CD4-positive, alpha-beta T cell treated with Interleukin-6 for 4 hours (primary cell): ENCODE measurements at regions not wholly inside any gene's neighbourhood (a gene's known extent, or its start where the extent isn't known, plus 50 kb on each side); places are given as distances from the start of the nearest gene placed in this dataset.

Experiments used
- DNase-seq: peaks from one replicate; pipeline ENCODE4 v3.0.0-alpha.2; 2020; ENCODE audit warnings: mixed read lengths

DNA sequence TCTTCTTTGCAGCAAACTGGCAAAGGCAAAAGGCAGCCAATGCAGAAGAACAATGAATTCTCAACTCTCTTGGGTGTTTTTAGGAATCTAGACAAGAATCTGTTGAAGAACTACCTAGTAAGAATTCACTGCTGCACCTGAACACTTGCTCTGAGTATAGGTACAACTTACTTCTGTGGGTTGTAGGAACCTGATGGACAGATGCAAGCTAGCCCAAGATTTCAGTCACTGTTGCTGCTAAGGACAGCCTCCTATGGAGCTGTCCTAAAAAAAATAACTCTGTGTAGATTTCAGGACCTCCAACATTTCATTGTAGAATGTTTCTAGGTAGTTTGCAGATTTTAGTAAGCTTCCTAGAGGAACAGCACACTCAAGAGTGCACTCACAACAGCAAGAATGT is 363.5 kb downstream of the CBLN2 start:
- no peak for DNase-seq

DNA sequence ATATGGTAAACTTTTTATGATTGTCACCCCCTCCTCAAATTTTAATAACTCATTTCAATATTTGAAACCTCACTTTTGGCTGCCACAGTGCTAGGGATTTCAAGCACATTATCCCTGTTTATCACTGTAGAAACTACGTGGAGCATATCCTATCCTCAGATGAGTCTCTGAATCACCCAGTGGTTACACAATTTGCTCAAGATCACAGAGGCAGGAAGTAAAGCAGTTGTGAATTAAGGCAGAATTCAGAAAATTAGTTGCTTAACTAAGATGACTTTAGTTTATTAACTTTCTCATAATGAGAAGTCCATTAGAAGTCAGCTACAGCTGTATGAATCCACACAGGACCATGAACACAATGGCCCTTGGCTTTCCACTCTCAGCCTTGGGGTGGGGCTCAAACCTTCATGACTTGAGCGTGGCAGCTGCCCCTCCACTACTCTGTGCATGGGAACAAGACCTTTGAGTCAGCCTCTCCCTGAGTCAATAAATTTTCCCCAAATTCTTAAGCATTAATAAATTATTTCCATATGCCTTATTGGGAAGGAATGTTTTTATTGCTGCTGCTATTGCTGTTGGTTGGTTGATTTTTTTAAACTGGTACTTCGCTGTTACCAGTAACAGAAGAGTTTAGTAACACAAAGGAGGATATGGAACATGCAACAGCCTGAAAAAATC is 369.0 kb downstream of the CBLN2 start:
- DNase-seq, result no peak

DNA sequence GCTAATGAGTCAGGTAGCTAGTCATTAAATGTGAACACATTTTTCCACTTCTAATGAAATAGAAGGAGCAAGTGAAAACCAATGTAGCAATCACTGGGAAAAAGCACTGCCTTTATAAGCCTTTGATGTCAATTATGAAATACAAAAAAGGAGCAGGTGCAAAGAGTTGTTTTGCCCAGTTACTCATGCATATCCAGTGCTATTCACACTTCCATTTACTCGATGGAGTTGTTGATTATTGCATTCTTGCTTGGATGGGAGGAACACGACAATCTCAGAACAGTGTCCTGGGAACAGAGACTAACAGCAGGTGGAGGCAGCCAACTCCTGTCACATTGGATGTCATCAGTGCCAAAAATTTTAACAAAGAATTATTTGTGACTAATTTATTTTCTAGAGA is 372.5 kb downstream of the CBLN2 start:
- no peak for DNase-seq

DNA sequence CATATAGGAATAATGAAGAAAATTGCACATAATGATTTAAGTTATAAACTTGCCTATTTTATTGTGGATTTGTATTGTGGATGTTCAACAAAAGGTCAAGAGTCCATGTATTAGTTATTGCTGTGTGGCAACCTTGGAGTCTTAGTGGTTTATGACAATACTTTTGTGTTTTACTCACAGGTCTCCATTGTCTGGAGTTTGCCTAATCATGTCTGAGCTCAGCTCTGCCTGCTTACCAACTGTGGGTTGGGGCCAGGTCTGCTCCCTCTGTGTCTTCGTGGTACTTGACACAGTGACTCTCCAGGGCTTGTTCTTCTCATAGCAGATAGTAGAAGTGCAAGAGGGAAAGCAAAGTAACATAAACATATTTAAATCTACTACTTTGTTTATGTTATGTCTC is 382.5 kb downstream of the CBLN2 start:
- no peak for DNase-seq

DNA sequence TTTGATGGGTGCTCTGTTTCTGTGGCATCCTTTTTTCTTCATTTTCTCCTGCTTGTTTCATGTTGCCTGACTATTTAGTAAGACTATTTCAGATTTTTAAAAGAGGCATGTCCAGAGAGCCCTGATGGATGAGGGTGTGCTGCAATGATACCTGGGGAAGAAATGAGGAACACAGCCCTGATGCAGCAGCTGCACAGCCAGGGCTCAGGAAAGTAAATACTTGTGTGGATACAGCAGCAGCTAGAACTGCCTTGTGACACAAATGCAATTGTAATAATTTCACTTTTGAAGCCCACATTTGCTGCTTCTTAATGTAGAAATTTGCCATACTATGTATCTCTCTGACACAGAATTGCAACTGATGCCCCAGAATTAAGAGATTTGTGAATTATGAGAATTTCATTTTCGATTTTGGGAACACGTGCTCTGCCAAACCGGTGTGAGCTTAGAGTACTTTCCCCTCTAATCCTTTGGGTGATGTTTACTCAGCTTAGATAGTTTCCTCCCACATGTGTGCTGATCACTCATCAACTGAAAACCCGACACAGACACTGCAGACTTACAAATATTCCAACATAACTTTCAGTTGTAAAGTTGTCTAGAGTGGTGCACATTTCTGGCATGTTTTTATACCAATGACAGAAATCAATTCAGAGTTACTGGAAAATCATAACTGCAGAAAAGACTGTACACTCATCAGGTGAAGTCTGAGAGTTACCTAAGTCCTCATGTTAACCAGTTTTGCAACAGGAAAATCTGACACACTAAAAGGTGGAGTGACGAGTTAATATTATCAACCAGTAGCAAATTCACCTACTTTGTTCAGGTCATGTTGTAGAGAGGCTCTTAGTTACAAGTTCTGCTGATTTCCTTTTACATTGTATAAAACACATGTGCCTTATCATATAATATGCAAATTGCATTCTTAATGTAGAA is 383.4 kb downstream of the CBLN2 start:
- no peak for DNase-seq

DNA sequence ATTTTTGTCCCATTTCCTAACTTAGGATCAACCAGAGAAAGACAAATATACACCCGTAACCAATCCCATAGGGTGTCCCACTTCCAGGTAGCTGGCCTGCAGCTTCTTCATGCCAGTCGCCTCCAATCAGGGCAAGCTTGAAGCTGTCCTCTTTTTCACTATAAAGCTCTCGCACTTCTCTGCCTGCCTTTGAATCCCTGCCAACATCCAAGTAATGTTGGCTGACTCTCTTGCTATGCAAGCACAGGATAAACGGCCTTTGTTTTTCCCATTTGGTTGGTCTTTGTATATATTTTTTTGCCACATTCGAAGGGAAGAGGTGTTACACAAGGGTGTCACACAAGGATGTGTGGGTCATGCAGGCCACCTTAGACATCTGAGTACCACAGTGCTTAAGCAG is 388.8 kb downstream of the CBLN2 start:
- DNase-seq, result no peak

DNA sequence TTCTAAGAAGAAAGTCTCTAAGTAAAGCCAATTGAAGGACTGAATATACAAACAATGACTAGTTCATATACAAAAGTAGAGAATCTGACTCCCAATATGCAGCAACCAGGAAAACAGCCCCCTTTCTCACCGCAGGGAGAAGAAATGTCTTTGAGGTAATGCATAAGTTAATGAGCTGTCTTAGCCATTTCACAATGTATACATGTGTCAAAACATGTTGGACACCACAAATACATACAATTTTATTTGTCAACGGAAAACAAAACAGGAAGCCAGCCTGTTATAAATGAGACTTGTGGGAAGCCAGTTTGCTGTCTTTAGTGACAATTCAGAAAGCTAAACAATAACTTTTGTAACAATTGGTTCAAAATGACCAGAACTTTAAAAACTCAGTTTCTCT is 389.2 kb downstream of the CBLN2 start:
- DNase-seq, result no peak

DNA sequence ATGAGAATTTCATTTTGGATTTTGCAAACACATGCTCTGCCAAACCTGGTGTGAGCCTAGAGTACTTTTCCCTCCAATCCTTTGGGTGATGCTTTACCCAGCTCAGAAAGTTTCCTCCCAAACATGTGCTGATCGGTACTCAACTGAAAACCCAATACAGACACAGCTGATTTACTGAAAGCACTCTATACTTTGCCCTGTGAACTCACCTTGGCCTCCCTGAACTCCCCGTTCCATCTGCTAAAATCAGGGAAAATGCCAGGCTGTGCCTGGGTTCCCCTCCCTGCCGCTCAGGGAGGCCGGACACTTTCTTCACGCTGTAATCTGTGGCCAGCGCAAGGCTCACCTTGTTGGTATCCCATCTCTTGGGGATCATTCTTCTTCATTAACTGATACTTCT is 391.2 kb downstream of the CBLN2 start:
- DNase-seq, result no peak

DNA sequence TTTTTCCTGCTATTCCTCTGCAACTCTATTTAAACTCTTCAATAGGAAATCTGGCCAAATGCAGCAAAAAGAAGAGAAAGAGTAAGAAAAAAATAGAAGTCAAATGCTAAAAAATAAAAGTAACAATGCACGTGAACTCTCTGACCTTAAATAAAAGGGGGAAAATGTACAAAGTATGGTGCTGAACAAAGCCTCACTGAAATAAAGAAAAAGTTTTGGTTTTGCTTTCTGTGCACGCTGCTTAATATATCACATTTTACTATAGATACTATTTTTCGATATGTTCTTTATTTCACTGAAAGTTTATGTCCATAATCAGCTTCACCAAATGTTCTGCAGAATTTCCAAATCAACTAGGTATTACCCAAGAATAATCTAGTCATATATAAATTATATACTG is 396.3 kb downstream of the CBLN2 start:
- no peak for DNase-seq

DNA sequence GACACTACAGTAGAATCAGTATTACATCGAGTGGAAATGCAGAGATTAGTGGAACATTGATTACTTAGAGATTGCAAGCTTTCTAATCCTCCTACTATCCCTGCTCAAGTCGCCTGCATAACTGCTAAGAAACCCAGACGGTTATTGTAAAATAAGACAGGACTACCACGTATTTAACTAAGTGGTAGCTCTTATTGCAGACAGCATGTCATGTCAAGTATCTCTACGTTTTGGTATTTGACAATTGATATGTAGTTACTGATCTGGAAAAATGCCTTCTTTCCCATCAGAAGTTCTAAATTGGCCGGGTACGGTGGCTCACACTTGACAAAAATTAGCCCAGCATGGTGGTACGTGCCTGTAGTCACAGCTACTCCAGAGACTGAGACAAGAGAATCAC is 404.1 kb downstream of the CBLN2 start:
- DNase-seq, result no peak

DNA sequence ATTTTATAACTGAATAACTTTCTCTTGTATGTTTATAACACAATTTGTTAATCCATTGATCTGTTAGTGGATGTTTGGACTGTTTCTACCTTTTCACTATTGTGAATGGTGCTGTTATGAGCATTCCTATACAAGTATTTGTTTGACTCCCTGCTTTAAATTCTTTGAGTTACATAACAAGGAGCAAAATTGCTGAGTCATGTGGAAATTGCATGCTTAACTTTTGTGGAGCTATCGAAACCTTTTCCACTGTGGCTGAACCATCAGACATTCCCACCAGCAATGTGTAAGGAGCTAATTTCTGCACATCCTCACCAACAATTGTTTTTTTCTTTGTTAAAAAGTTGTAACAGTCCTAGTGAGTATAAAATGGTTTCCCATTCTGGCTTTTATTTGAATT is 415.5 kb downstream of the CBLN2 start:
- DNase-seq, result no peak

DNA sequence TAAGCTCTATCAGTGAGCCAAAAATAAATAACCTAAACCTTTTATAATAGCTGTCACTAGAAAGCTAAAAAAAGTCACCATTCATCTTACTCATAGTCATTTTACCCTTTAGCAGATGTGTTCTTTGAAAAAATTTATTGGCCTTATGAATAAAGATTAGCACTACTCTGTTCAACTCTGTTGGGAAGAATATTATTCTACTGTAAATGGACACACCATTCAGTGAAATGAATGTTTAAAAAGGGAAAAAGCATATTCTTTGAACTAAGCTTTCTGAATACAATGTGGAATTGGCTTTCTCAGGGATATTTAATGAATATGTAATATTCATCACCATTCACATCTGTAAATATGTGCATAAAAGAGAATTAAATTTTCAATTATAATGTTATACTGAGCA is 422.0 kb downstream of the CBLN2 start:
- no peak for DNase-seq

DNA sequence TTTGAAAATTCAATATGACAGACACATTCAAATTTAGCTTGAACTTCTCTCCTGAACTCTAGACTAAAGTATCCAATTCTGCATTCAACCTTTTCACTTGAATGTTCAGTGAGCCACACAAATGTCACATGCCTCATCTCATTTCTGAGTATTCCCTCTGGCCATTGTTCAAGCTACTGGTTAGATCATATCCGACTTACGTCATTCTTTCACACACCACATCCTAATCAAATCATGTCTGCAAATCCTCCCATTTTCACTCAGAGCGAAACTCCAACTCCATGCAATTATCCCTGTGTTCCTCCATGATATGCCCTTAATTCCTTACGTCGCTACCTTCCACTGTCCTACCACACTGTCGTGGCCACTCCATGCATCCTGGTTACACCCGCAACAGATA is 425.1 kb downstream of the CBLN2 start:
- DNase-seq, result no peak

DNA sequence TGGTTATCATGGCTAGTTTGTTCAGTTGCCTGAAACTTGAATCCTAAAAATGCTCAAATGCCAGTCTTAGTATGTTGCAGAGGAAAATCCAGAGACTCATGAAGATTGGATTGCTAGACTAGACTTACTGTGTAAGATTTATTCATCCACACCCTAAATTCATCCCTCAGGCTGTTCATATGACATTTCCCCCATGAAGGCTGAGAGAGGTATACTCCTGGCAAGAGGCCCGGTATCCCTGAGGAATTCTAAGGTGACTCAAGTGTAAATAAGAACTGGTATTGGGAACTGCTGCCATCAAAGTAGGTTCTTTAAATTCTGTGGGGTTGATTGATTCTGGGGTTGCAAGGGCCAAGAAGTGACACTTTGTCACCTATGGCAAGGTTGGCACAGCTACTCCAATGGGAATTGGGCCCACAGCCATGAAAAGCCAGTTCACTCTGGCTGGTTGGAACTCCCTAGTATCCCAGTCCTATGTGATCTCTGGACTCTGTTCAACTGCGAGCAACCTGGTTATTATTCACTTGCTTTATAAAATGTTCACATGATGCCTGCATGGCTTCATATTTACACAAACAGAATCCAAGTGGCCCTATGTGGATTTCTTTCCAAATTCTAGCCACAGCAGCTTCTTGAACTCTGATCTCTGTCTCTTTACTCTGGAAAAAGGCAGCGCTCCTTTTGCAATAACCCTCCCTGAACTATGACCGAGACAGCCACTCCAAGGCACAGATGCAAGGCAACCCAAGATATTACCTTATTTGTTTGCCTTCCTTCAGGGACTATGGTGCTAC is 429.1 kb downstream of the CBLN2 start:
- DNase-seq, result no peak

DNA sequence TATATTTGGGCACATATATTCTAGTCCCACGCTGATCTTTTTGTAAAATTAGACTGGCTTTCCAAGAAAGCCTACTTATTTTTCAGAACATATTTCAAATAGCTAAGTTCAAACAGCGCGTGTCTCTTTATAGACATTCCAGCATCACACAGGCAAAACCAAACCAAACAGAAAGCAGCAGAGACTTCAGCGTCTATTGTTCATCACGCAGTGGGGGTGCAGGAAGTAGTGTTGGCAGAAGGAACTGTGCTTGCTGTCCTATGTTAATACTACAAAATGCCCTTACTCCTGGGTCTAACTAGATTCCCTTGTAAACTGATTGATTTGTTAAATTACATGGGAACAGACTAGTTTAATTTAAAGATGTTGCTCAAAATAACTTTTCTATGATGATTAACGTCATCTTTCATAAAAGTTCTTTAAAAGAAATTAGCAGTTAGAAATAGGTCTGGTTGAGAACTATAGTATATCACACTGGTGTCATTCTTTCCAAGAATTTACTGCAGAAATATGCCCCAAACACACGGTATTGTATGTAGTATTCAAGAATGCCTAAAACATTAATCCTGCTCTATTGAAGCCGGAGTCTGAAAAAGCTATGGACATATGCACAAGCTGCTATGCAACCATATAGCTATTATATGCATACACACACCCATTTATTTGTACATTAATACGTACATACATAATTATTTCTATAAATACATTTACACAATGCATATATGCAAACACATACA is 436.3 kb downstream of the CBLN2 start:
- no peak for DNase-seq

DNA sequence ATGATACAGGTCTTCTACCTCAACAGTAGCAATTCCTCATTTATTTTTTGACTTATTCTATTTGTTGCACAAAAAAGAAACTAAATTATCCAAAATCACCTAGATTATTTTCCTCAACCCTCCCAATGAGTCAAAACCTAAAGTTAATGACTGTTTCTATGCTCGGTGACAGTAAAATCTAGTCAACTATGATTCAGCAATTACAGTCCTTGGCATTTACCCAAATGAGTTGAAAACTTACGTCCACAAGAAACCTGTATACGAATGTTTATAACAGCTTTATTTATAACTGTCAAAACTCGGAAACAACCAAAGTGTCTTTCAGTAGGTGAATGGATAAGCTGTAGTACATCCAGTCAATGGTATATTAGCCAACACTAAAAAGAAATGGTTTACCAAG is 439.3 kb downstream of the CBLN2 start:
- no peak for DNase-seq

DNA sequence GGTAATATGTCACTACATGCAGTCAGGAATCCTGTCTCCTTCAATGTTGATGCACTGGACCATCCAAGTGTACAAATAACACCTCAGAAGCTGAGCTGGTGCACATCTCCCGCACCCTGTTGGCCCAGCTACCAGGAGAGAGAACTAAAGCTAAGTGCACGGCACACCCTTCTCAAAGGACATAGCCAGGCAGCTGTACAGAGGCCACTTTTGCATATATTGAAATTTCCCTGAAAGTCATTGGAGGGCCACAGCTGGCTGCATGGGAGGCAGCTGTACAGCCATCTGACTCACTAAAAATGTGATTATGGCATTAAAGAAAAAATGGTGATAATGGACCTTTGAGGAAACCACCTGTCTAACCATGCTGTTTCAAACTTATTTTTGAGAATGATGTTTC is 441.7 kb downstream of the CBLN2 start:
- DNase-seq, result no peak

DNA sequence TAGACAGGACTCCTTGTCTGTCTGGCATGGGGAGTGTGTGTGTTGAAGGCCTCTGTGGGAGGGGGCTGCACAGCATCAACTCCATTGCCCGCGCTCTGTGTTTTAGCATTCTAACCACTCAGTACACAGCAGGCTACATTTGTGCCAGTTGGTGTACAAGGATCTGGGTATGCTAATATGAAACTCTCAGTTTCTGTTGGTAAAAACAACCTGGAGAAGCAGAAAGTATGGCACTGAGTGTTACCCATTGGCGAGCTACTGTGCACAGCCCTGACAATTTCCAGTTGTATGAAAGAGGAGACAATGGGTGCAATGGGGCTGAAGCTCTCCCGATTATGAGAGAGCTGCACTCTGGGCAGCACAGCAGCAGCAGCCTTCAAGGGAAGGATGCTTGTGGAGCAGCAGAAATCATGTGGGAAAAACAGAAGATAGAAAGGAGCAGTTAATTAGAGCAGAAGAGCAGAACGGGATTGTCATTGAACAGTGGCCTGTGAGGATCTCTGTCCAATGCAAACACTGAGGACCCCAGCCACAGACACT is 443.6 kb downstream of the CBLN2 start:
- no peak for DNase-seq

DNA sequence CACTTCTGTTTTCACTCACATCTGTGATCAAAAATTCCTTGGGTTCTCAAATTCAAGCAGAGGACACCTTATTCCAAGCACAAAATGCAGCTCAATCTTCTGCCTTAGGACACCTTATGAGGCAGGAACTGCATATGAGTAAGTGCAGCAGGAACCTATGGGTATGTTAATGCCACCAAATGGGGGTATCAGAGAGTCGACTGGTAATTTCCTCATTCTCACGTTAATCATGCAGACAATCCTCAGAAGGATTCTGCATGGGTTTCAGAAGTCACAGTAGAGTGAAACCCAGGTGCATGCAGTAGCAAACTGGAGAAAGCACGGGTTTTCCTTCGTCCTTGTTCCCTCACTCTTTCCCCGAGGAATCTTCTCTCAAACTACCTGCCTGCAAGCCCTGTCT is 452.8 kb downstream of the CBLN2 start:
- no peak for DNase-seq

DNA sequence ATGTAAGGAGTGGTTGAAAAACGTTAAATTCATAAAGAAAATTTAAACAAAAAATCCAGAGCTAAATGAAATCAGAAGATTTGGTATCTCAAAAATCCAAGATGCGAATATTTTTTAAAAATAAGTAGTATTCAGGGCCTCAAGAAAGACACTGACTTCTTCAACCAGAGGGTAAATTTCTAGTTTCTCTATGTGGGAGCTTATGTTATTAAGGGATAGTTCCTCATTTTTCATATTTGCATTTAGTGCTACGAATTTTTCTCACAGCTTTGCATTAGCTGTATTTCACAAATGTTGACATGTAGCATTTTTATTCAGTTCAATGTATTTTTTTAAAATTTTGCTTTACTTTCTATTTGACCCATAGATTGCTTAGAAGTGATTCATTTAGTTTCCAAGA is 454.7 kb downstream of the CBLN2 start:
- no peak for DNase-seq

DNA sequence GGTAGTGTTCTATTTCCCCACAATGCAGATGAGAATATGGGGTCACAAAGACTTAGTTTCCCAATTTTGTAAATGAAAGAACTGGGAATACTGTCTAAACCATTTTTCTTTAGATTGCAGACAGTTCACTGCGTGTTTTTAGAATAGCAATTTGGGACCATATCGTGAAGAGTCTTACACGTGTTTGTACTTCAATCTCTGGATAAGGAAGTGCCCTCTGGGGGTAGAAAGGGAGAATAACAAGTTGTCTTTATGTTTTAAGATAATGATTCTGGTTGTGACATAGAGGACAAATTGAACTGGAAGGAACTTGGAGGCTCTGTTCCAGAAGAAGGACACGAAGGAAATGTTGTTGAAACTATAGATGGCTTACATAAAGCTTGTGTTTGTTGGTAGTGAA is 457.7 kb downstream of the CBLN2 start:
- no peak for DNase-seq

DNA sequence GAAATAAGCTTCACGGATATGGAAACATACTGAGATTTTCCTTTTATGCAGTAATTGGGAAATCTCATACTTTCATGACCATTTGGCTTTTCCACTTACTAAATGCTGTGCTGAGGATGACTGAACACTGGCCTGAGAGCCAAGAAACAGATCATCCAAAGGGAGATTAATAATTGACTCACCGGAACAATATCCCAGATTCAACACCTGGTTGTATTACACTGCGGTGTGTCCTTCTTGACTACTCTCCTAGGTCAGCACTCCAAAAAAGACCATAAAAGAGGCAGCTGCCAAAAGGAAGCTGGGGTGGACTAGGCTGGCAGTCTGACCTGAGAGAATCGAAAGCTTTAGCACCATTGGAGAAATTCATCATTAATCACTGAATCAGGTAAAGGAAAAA is 469.1 kb downstream of the CBLN2 start:
- DNase-seq, result no peak

DNA sequence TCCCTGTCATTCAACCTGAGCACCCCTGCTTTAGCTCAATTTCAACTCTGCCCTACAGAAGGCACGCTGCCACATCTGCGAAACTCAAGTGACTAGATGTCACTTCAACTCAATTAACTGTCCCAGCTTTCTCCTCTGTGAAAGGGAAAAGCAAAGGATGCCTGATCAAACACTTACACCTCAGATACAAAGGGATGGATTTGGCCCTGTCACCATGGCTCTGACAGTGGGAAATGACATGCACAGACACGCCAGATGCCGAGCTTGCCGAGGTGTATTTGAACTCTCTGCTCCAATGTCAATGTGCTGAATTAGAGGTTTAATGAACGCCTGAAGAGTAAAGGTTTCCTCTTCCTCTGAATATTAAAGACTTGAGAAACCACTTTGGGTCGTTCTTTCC is 481.1 kb downstream of the CBLN2 start:
- no peak for DNase-seq
